22Rv1 (cell line): ENCODE measurements at regions not wholly inside any gene's neighbourhood (a gene's known extent, or its start where the extent isn't known, plus 50 kb on each side); places are given as distances from the start of the nearest gene placed in this dataset.

ENCODE experiments used
- CTCF ChIP-seq: fragments of 450-650 bp; IDR thresholded peaks from 2 replicates; pipeline ENCODE4 v1.5.1; 2017; ENCODE audit warnings: mild to moderate bottlenecking
- ZFX ChIP-seq: fragments of 450-650 bp; IDR thresholded peaks from 2 replicates; pipeline ENCODE4 v1.6.1; 2017; ENCODE audit warnings: antibody characterized with exemption, borderline replicate concordance

GRCh38 chr6:167643716-167644115 lies 183.0 kb upstream of the AFDN start:
- TF ChIP-seq CTCF, result no peak
- no peak for TF ChIP-seq ZFX
